Fibroblast of mammary gland (primary cell): ENCODE measurements at regions not wholly inside any gene's neighbourhood (a gene's known extent, or its start where the extent isn't known, plus 50 kb on each side); places are given as distances from the start of the nearest gene placed in this dataset.

ENCODE experiments used
- DNase-seq: peaks from one replicate; pipeline ENCODE4 v3.0.0-alpha.2; 2010; ENCODE audit warnings: low read depth
- H3K4me3 ChIP-seq: 2 replicates; pipeline ENCODE4 v1.5.1; 2011; ENCODE audit warnings: low read depth, mild to moderate bottlenecking, low read length, moderate library complexity; ENCODE audit not compliant: control insufficient read depth
- CTCF ChIP-seq: conservative IDR thresholded peaks from 2 replicates; pipeline ENCODE4 v1.5.1; 2011; ENCODE audit warnings: low read depth, low read length, inconsistent platforms; ENCODE audit not compliant: control insufficient read depth, insufficient read depth

GRCh38 chr5:74415695-74416102, 224.8 kb downstream of the ENC1 start:
- no peak for DNase-seq
- TF ChIP-seq CTCF = no peak
- no peak overlapping the region for H3K4me3 ChIP-seq

GRCh38 chr5:74414228-74414627, 226.3 kb downstream of the ENC1 start:
- no peak overlapping the region for H3K4me3 ChIP-seq
- no peak for DNase-seq
- no peak for TF ChIP-seq CTCF

- no peak for DNase-seq
- no peak for TF ChIP-seq CTCF
- no peak overlapping the region for H3K4me3 ChIP-seq
Measured at GRCh38 chr5:74413403-74414048, 227.0 kb downstream of the ENC1 start.

GRCh38 chr5:74412066-74412465, 228.5 kb downstream of the ENC1 start:
- no peak overlapping the region for H3K4me3 ChIP-seq
- no peak for DNase-seq
- no peak for TF ChIP-seq CTCF

GRCh38 chr5:74409712-74410111, 230.8 kb downstream of the ENC1 start:
- DNase-seq = no peak

GRCh38 chr5:74409166-74409706, 231.3 kb downstream of the ENC1 start:
- TF ChIP-seq CTCF = no peak
- no peak for DNase-seq
- H3K4me3 ChIP-seq = no peak overlapping the region

More at GRCh38 chr5:74409712-74410111, 230.8 kb downstream of the ENC1 start:
- H3K4me3 ChIP-seq = no peak overlapping the region
- TF ChIP-seq CTCF = no peak
